ENCODE measurements at regions not wholly inside any gene's neighbourhood (a gene's known extent, or its start where the extent isn't known, plus 50 kb on each side); places are given as distances from the start of the nearest gene placed in this dataset.

DNA sequence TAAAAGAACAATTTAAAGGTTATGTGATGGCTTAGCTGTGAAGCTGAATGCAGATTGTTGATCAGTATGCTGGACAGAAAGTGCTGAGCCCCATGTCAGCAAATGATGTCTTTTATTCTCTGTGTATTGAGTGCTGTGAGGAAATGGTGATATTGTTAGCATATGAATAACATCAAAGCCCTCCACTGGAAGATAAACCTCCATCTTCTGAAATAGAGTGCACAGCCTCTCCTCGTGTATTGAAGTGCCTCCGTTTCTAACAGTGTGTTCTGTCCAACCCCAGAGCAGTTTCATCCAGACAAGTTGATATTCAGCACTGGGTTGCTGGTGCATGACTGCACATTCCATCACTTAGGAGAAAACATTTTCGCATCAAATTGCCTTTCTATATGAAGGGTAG is 242.9 kb downstream of the CSNK1G3 start:
- ATAC-seq (ENCODE audit: low FRiP score) (no peak), DNase-seq (ENCODE audit: low spot score) (no peak)
- TF ChIP-seq, protein P1, sequence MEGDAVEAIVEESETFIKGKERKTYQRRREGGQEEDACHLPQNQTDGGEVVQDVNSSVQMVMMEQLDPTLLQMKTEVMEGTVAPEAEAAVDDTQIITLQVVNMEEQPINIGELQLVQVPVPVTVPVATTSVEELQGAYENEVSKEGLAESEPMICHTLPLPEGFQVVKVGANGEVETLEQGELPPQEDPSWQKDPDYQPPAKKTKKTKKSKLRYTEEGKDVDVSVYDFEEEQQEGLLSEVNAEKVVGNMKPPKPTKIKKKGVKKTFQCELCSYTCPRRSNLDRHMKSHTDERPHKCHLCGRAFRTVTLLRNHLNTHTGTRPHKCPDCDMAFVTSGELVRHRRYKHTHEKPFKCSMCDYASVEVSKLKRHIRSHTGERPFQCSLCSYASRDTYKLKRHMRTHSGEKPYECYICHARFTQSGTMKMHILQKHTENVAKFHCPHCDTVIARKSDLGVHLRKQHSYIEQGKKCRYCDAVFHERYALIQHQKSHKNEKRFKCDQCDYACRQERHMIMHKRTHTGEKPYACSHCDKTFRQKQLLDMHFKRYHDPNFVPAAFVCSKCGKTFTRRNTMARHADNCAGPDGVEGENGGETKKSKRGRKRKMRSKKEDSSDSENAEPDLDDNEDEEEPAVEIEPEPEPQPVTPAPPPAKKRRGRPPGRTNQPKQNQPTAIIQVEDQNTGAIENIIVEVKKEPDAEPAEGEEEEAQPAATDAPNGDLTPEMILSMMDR (IDR thresholded peaks at IDR 0.05), result no peak

DNA sequence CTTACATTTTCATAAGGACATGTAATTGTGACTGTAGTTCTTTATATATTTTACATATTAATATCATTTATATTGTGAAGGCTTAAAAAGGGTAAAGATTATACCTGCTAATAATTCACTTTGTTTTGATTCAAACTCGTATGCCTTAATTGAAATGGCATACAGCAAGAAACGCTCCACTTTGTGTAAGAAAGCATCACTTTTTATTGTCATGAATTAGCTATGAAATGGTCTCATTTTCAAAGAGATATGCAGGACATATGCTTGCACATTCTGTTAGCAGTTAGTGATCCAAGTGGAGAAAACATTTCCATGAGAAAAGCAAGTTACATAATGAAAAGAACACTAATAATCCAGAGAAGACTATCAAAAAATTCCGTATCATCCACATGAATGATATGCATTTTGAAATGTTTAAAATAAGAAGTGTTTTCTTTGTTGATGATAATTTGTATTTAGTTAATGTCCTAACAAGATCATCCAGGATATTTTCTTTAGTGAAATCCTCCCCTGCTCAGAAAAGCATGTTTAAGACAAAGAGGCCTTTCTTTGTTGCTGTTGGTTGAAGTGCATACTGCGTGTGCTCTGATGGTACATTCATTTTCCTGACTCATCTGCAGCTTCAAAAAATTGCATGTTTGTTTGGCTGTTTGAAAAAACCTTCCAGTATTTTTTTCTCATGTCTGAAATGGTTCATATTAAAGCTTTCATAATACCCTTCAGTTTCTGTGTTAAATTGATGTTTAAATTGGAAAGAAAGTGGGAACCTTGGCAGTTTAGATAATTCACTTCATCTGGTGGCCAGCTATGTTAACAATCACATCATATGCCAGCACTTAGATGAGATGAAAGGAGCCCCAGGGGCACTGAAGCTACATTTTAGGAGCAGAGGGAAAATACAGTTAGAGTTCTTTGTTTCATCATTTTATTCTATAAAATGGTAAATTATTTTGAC is 242.2 kb downstream of the CSNK1G3 start:
- no peak for ATAC-seq (ENCODE audit: low FRiP score)
- DNase-seq (ENCODE audit: low spot score), result no peak
- TF ChIP-seq, protein P1 (IDR thresholded peaks at IDR 0.05), result no peak

DNA sequence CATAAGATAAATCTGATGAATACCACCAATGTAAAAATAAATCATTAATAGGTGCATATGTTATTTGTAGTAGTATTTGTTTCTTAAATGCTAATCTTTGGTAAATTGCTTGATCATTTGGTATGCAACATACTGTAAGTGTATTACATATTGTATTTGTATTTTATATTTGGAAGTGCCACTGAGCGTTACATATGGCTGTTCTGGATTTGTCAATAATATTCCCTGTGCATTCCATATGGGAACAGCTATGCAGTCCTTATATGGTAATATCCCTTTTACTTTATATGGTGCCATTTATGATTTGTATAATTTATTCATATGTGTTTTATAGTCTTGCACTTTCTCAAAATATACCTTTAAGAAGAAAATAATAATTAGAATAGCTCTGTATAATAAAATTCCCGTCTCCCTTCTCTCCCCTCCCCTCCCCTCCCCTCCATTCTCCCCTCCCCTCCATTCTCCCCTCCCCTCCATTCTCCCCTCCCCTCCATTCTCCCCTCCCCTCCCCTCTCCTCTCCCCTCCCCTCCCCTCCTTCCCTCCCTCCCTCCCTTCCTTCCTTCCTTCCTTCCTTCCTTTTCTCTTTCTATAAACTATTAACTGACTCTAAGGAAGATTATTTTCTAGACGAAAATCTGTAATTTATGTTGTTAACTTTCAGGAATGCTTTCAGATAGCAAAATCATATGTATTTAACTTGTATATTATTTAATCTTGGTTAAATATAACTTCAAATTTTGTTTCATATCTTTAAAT is 241.4 kb downstream of the CSNK1G3 start:
- DNase-seq (ENCODE audit: low spot score) (no peak), ATAC-seq (ENCODE audit: low FRiP score) (no peak)
- TF ChIP-seq, protein P1 (IDR thresholded peaks at IDR 0.05), result no peak

DNA sequence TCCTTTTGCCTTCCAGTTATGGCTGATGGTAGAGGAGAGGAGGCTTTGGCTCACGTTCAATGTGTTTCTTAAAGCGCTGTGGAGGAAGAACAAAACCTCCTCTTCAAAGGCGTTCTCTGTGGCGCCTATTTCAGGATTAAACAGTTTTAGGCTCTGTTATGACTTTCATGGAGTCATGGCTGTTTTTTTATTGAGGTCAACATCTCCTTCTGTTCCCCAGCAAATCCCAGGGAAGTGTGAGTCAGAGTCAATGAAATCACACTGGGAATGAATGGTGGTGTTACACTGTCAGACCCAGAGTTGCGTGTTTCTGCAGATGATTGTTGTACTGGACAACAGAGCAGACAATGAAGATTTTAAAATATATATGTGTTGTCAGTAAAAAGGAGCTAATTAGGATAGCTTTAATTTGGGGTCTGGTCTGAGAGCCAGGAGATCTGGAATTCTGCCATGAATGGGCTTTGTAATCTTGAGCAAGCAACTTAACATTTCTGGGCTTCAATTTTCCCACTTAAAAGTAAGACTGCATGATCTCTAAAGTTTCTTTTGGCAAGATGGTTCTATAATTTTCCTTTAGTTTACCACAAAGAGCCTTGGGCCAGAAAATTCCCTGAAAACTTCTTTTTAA is 240.7 kb downstream of the CSNK1G3 start:
- ATAC-seq (ENCODE audit: low FRiP score), result no peak
- no peak for DNase-seq (ENCODE audit: low spot score)

DNA sequence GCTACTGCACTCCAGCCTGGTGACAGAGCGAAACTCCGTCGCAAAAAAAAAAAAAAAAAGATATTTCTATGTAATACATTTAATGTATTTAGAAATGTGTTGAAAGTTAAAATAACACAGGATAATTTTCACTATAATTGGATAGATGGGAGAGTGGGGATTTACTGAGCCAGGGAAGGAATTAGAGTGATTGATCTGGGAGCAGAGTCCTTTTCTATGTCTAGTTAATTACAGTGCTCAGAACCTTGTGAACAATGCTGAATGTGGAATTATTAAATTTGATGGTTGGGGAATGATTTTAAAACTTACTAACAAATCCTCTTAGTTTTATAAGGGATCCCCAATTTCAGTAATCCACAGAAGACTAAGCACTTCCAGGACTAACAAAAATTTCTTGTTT is 239.7 kb downstream of the CSNK1G3 start:
- ATAC-seq (ENCODE audit: low FRiP score) (no peak), DNase-seq (ENCODE audit: low spot score) (no peak)
- TF ChIP-seq, protein P1 (IDR thresholded peaks at IDR 0.05), result no peak

More for the DNA sequence above, 240.7 kb downstream of the CSNK1G3 start:
- TF ChIP-seq, protein P1 (IDR thresholded peaks at IDR 0.05), result no peak

DNA sequence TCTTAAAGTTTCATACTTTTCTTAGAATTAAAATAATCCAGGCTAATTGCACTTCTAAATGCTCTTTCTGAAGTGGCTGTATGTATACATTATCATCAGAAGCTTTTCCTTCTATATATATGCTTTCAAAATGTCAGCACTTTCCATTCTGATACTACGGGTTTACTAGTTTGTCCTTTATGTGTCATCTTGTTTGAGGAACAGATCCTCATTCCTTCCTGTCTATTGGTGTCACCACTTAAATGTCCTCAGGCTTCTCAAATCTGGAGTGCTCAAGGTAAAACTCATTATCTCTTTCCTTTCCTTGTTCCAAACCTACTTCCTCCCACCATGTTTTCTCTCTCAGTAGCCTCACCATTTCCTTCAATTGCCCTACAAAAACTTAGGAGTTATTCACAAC is 236.3 kb downstream of the CSNK1G3 start:
- TF ChIP-seq, protein P1 (IDR thresholded peaks at IDR 0.05), result no peak
- no peak for DNase-seq (ENCODE audit: low spot score)
- ATAC-seq (ENCODE audit: low FRiP score), result no peak

All from omental fat pad (tissue), 3 donors.